Prostate gland (tissue), 2 donors: ENCODE measurements at regions not wholly inside any gene's neighbourhood (a gene's known extent, or its start where the extent isn't known, plus 50 kb on each side); places are given as distances from the start of the nearest gene placed in this dataset.

Experiments used
- DNase-seq: peaks from one replicate; pipeline ENCODE4 v3.0.0-alpha.2; 2019; ENCODE audit warnings: low spot score
- H3K27ac ChIP-seq, 2 donors: fragments of 200-600 bp; sonication (generic); 2 replicates each; pipeline ENCODE4 v1.5.1; 2017 to 2019
- H3K27me3 ChIP-seq: fragments of 200-600 bp; sonication (generic); replicated peaks from 2 replicates; pipeline ENCODE4 v1.5.1; 2019; ENCODE audit not compliant: insufficient read depth
- H3K36me3 ChIP-seq, 2 donors: fragments of 200-600 bp; sonication (generic); 1 replicate in 1 of 2; 2 replicates in 1 of 2; pipeline versions ENCODE4 v1.5.1 to v1.8.1; 2017 to 2019
- H3K4me1 ChIP-seq: fragments of 200-600 bp; sonication (generic); replicated peaks from 2 replicates; pipeline ENCODE4 v1.5.1; 2019
- H3K4me3 ChIP-seq, 2 donors: fragments of 200-600 bp; sonication (generic); 2 replicates each; pipeline ENCODE4 v1.5.1; 2017 to 2019
- H3K9me3 ChIP-seq: fragments of 200-600 bp; sonication (generic); 2 replicates; pipeline ENCODE4 v1.5.1; 2017
- CTCF ChIP-seq, 4 experiments: fragments of 200-600 bp in 2 of 4; fragments of 450-650 bp in 2 of 4; sonication (generic) in 2 of 4; IDR thresholded peaks; 1 replicate in 3 of 4; 2 replicates in 1 of 4; pipeline ENCODE4 v1.5.1; 2016 to 2019; ENCODE audit warnings: antibody characterized with exemption in 4 of 4, mild to moderate bottlenecking in 2 of 4, moderate library complexity in 2 of 4
- POLR2A ChIP-seq: fragments of 450-650 bp; IDR thresholded peaks from one replicate; pipeline ENCODE4 v1.6.1; 2016; ENCODE audit warnings: antibody characterized with exemption, mild to moderate bottlenecking
- POLR2AphosphoS5 ChIP-seq: sonication (generic); formaldehyde crosslinking; IDR thresholded peaks from one replicate; pipeline ENCODE4 v1.6.1; 2017; ENCODE audit warnings: antibody characterized with exemption
- WGBS: methylation state at CpG from one replicate; pipeline ENCODE4 v1.1.5; 2018; 5-methylcytosine and 5-hydroxymethylcytosine counted together
- intact Hi-C: fragments of 100-400 bp; cut with DNase I; formaldehyde crosslinking; loops from one replicate; pipeline ENCODE4 v1.14.2; 2022

- WGBS = 95% methylated on average over 14 of the region's 14 CpGs
- intact Hi-C loops = no loop called here
- no peaks in the 10 kb centered on the region for H3K36me3 ChIP-seq
These were observed 140.3 kb downstream of the CDC5L start for GRCh38 chr6:44527583-44528369.

GRCh38 chr6:44528370-44528644 is 140.8 kb downstream of the CDC5L start:
- Histone ChIP-seq H3K9me3 (no peaks in the 10 kb centered on the region), H3K4me3 (no peak overlapping the region), H3K4me1 (no peaks in the 10 kb centered on the region), H3K36me3 (no peaks in the 10 kb centered on the region), H3K27ac (no peak overlapping the region), H3K27me3 (no peaks in the 10 kb centered on the region)
- 100% methylated on average over 5 of the region's 5 CpGs for WGBS
- no peak for DNase-seq
- TF ChIP-seq POLR2AphosphoS5 = no peak
- TF ChIP-seq POLR2A = no peak
- no peak for TF ChIP-seq CTCF (IDR thresholded peaks at IDR 0.05)
- intact Hi-C loops = no loop called here

More at GRCh38 chr6:44527583-44528369, 140.3 kb downstream of the CDC5L start:
- Histone ChIP-seq H3K9me3 (no peaks in the 10 kb centered on the region), H3K4me1 (no peaks in the 10 kb centered on the region), H3K27me3 (no peaks in the 10 kb centered on the region), H3K27ac (no peak overlapping the region), H3K4me3 (no peak overlapping the region)
- TF ChIP-seq CTCF (IDR thresholded peaks at IDR 0.05) = no peak
- no peak for TF ChIP-seq POLR2AphosphoS5
- no peak for TF ChIP-seq POLR2A
- no peak for DNase-seq

- TF ChIP-seq POLR2AphosphoS5 = no peak
- no peak for TF ChIP-seq CTCF (IDR thresholded peaks at IDR 0.05)
- TF ChIP-seq POLR2A = no peak
- H3K9me3 ChIP-seq = no peaks in the 10 kb centered on the region
- no peak overlapping the region for H3K4me3 ChIP-seq
- intact Hi-C loops = no loop called here
- no peaks in the 10 kb centered on the region for H3K27me3 ChIP-seq
- H3K4me1 ChIP-seq = no peaks in the 10 kb centered on the region
- H3K36me3 ChIP-seq = no peaks in the 10 kb centered on the region
- DNase-seq = no peak
- WGBS = 98% methylated on average over 2 of the region's 2 CpGs
- H3K27ac ChIP-seq = no peak overlapping the region
These were observed 141.2 kb downstream of the CDC5L start for GRCh38 chr6:44528716-44529115.

- H3K9me3 ChIP-seq = no peaks in the 10 kb centered on the region
- TF ChIP-seq POLR2AphosphoS5 = no peak
- no peak for TF ChIP-seq POLR2A
- no peak for TF ChIP-seq CTCF (IDR thresholded peaks at IDR 0.05)
- H3K27me3 ChIP-seq = no peaks in the 10 kb centered on the region
- intact Hi-C loops = no loop called here
- H3K27ac ChIP-seq = no peak overlapping the region
- DNase-seq = no peak
- no peaks in the 10 kb centered on the region for H3K4me1 ChIP-seq
- no peaks in the 10 kb centered on the region for H3K36me3 ChIP-seq
- 38% methylated on average over 11 of the region's 11 CpGs for WGBS
- H3K4me3 ChIP-seq = no peak overlapping the region
These were observed 141.8 kb downstream of the CDC5L start for GRCh38 chr6:44529146-44529905.
